Mucosa of descending colon (tissue), 3 donors: ENCODE measurements at regions not wholly inside any gene's neighbourhood (a gene's known extent, or its start where the extent isn't known, plus 50 kb on each side); places are given as distances from the start of the nearest gene placed in this dataset.

Experiments
- ATAC-seq: fragments of 200-7000 bp; cut with Tn5 transposase; one replicate; pipeline ENCODE4 v1.9.1; 2020; ENCODE audit warnings: mild to moderate bottlenecking, moderate library complexity
- DNase-seq, 3 donors: peaks; one replicate each; pipeline ENCODE4 v3.0.0-alpha.2; 2020
- H3K36me3 ChIP-seq: fragments of 200-600 bp; one replicate; pipeline ENCODE4 v1.8.0; 2021; ENCODE audit warnings: low read depth, mild to moderate bottlenecking
- H3K4me1 ChIP-seq: fragments of 200-600 bp; one replicate; pipeline ENCODE4 v1.8.0; 2021; ENCODE audit warnings: low read depth, mild to moderate bottlenecking
- H3K4me3 ChIP-seq: fragments of 200-600 bp; one replicate; pipeline ENCODE4 v1.8.0; 2021; ENCODE audit warnings: mild to moderate bottlenecking
- H3K9me3 ChIP-seq: fragments of 200-600 bp; one replicate; pipeline ENCODE4 v1.8.0; 2021; ENCODE audit warnings: mild to moderate bottlenecking
- intact Hi-C, 2 donors: fragments of 100-400 bp; cut with DNase I in 1 of 2; cut with micrococcal nuclease in 1 of 2; formaldehyde crosslinking; loops; one replicate each; pipeline versions ENCODE4 v1.11.0 to v1.11.1; 2022; cut with DNase I, micrococcal nuclease
- TF ChIP-seq, protein P1 (sequence below): fragments of 200-600 bp; IDR thresholded peaks from one replicate; pipeline ENCODE4 v1.8.0; 2022; ENCODE audit warnings: antibody characterized with exemption, mild to moderate bottlenecking
- donor health status: DM: no; HTN: no; CAD: no; lungs with moderate emphysema.
- donor health status: DM: no; HTN: no; CAD: no.
- donor health status: DM: no; HTN: yes; CAD: no.

- intact Hi-C loops: no loop called here
- Histone ChIP-seq H3K4me3 (no peak overlapping the region), H3K9me3 (no peaks in the 10 kb centered on the region), H3K36me3 (no peaks in the 10 kb centered on the region), H3K4me1 (no peaks in the 10 kb centered on the region)
- DNase-seq: no peak
- TF ChIP-seq, protein P1, sequence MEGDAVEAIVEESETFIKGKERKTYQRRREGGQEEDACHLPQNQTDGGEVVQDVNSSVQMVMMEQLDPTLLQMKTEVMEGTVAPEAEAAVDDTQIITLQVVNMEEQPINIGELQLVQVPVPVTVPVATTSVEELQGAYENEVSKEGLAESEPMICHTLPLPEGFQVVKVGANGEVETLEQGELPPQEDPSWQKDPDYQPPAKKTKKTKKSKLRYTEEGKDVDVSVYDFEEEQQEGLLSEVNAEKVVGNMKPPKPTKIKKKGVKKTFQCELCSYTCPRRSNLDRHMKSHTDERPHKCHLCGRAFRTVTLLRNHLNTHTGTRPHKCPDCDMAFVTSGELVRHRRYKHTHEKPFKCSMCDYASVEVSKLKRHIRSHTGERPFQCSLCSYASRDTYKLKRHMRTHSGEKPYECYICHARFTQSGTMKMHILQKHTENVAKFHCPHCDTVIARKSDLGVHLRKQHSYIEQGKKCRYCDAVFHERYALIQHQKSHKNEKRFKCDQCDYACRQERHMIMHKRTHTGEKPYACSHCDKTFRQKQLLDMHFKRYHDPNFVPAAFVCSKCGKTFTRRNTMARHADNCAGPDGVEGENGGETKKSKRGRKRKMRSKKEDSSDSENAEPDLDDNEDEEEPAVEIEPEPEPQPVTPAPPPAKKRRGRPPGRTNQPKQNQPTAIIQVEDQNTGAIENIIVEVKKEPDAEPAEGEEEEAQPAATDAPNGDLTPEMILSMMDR: no peak
- ATAC-seq: no peak
Observed at GRCh38 chr13:30026909-30027308, 176.5 kb upstream of the UBL3 start.

- intact Hi-C loops: no loop called here
- TF ChIP-seq, protein P1: no peak
- ATAC-seq: no peak
- no peak for DNase-seq
- Histone ChIP-seq H3K9me3 (no peaks in the 10 kb centered on the region), H3K4me3 (no peak overlapping the region), H3K36me3 (no peaks in the 10 kb centered on the region), H3K4me1 (no peaks in the 10 kb centered on the region)
Observed at GRCh38 chr13:30026093-30026492, 175.7 kb upstream of the UBL3 start.

- H3K9me3 ChIP-seq: no peaks in the 10 kb centered on the region
- H3K4me3 ChIP-seq: no peak overlapping the region
- TF ChIP-seq, protein P1: no peak
- no peaks in the 10 kb centered on the region for H3K4me1 ChIP-seq
- no peaks in the 10 kb centered on the region for H3K36me3 ChIP-seq
- DNase-seq (no peak), ATAC-seq (no peak)
- intact Hi-C loops: no loop called here
Observed at GRCh38 chr13:30025351-30025750, 174.9 kb upstream of the UBL3 start.

- DNase-seq (no peak), ATAC-seq (no peak)
- intact Hi-C loops: no loop called here
- H3K4me1 ChIP-seq: no peaks in the 10 kb centered on the region
- no peaks in the 10 kb centered on the region for H3K36me3 ChIP-seq
- TF ChIP-seq, protein P1: no peak
- H3K4me3 ChIP-seq: no peak overlapping the region
- H3K9me3 ChIP-seq: no peaks in the 10 kb centered on the region
Observed at GRCh38 chr13:30024125-30024865, 173.9 kb upstream of the UBL3 start.

DNA sequence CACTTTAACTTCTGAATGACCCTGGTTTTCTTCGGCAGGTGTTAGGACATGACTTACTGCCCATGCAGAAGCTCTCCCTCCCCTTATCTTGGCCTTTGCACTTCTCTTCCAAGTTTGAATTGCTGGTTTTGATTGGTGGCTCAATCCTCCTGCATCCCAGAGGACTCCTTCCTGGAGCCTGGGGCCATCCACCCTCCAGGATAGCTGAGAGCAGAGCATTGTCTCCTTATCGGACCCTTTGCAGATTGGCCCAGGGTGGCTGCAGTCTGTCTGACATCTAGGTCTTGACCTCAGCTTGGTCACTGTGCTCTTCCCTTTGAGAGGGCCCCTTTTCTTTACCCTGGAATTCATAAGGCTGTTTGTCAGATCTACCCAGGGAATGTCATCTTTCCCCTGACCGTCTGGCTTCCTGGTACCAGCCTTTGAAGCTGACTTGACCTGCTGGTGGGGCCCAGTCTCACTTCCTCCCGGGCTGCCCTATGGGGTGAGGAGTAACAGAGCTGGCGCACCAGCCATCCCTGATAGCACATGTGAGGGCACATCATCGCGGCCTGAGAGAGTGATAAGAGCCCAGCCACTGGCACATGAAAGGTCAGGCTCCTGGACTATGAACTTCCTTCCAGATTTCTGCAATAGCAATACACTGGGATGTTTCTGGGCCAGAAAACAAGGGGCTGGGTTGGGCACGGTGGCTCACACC, 172.9 kb upstream of the UBL3 start:
- peak; percentile 46 for ATAC-seq
- DNase-seq: no peak
- TF ChIP-seq, protein P1: no peak
- H3K4me1 ChIP-seq: no peaks in the 10 kb centered on the region
- H3K9me3 ChIP-seq: no peaks in the 10 kb centered on the region
- no peak overlapping the region for H3K4me3 ChIP-seq
- intact Hi-C loops: no loop called here
- H3K36me3 ChIP-seq: no peaks in the 10 kb centered on the region
